GM21447 (cell line): ENCODE measurements at regions not wholly inside any gene's neighbourhood (a gene's known extent, or its start where the extent isn't known, plus 50 kb on each side); places are given as distances from the start of the nearest gene placed in this dataset.

Source experiments
- ATAC-seq: cut with Tn5 transposase; IDR thresholded peaks from one replicate; pipeline ENCODE4 v1.9.1; 2021; ENCODE audit not compliant: unreplicated experiment

DNA sequence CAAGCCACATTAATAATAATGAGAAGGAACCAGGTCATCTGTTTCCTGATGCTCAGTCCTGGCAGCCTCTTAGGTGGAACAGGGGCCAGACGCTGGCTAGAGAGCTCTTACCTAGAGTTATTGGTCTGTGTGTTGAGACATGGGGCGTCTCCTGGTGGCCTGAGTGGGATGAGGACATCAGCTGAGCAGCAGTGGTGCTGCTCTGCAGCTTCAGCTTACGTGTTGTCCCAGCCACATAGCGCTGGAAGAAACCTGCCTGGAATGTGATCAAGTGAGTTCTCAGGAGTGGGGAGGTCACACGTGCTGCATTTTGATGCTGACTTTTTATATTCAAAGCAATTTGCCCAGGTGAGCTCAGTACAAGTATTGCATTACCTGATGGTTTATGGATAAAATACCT is 355.4 kb downstream of the CDH26 start:
- no peak for ATAC-seq

DNA sequence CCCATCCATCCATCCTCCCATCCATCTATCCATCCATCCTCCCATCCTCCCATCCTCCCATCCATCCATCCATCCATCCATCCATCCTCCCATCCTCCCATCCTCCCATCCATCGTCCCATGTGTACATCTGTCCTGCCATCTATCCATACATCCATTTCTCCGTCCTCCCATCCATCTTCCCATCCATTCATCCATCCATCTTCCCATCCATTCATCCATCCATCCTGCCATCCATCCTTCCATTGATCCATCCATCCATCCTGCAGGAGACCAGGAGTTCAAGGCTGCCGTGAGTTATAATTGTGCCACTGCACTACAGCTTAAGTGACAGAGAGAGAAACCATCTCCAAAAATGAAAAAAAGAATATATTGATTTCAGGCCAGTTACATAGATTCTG is 356.5 kb downstream of the CDH26 start:
- ATAC-seq = no peak

DNA sequence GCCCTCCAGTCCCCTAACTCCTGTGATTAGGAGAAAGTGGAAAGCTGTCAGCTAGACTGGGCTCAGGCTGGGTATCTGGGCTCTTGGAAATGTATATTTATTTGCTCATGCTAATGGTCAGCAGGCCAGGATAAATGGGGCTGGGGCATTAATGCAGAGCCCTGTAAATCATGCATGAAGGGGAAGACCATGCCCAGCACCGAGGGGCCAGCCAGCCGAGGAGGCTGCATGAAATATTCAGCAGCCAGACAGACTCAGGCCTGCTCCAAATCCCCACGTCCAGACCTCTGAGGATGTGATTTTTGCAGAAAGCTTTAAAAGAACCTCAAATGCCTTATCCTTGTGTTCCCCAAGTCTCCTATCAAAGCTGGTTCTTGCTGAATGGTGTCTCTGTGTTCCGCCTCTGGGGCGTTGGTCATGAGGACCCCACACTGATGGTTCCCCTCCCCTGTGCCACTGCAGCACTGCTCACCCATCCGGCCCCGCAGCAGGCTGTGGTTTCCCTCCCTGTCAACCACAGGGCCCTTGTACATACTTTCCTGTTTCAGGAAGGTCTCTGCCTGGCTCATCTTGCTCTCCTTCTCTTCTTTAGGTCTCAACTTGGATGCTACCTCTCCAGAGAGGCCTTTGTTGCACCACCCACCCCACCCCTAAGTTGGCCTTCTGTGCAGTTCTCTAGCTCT is 358.4 kb downstream of the CDH26 start:
- ATAC-seq = no peak

- no peak for ATAC-seq
Observed at GRCh38 chr20:60317401-60317800, 359.2 kb downstream of the CDH26 start.

DNA sequence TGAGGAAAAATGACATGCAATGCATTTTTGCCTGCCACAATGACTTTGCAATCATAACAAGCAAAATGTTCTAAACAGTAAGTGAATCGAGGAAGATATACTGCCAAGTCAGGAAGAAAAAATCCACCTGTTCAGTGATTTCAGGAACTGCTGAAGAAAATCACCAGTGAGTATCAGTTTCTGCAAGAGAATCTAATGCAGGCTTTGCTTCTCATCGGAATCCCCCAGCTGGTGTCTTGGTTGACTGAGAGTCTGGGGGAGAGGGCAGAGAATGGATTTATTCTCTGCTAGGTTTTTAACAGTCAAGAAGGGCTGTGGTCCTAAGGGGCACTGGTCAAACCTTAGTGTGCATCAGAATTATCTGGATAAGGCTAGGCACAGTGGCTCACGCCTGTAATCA is 363.4 kb downstream of the CDH26 start:
- ATAC-seq = no peak

DNA sequence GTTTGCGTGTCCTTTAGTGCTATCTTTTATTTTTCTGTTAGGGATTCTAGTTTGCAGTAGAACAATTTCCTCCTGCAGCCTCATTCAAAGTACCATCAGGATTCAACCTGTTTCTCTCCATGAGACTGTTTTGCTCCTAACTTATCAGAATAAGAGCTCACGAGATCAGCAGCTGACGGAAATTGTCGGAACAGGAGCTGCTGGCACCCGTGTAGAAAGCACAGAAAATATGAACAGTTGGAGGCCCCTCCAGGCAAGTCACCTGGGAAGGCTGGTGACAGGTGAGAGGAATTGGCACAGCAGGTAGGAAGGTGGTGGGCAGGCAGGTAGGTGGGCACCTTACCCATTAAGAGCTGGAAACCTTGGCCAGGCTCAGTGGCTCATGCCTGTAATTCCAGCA is 368.6 kb downstream of the CDH26 start:
- no peak for ATAC-seq

DNA sequence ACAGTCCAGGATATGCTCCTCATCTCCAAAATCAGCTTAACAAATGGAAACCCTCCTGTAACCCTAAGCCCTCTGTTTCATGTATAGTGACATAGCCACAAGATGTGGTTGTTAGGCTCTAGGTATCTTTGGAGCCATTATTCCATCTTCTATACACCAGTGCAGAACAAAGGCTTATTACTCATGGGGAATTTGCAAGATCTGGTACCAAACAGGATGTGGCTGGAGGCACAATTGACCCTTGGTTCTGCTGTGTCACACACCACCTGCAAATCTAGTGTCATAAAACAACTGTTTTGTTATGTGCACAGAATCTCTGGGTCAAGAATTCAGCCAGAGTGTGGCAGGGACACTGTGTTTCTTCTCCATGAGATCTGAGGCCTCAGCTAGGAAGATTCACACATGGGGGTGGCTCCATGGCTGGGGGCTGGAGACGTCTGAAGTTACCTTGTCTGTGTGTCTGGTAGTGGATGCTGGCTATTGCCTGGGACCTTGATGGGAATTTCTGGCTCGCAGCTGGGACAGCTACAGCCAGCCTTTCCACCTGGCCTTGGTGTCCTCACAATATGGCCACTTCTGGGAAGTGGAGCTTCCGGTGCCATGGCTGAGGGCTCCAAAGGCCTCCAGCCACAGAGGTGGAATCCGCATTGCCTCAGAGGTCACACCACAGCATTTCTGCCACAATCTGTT is 369.9 kb downstream of the CDH26 start:
- no peak for ATAC-seq

DNA sequence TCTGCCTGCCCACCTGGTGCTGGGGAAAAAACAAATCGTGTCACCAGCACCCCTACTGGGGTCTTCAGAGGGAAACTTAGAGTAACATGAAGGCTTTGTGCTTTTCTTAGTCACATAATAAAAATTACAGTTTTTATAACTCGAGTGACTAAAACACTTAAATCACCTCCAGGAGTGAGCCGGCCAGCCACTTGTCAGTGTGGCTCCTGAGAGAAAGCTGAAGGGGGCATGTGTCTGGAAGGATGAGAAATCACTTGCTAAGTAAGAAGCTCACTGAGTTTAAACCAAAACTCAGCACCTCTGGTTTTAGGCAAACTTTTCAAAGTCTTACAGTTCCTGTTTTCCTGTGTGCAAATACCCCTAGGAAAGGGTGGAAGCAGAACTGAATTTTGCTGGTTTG is 372.2 kb downstream of the CDH26 start:
- no peak for ATAC-seq

- ATAC-seq = no peak
Observed at GRCh38 chr20:60331688-60332300, 373.6 kb downstream of the CDH26 start.

GRCh38 chr20:60332523-60332922 is 374.3 kb downstream of the CDH26 start:
- no peak for ATAC-seq

- no peak for ATAC-seq
Observed at GRCh38 chr20:60334911-60335310, 376.7 kb downstream of the CDH26 start.

- ATAC-seq = no peak
Observed at GRCh38 chr20:60338556-60338955, 380.3 kb downstream of the CDH26 start.

GRCh38 chr20:60339738-60340137 is 381.5 kb downstream of the CDH26 start:
- ATAC-seq = no peak

DNA sequence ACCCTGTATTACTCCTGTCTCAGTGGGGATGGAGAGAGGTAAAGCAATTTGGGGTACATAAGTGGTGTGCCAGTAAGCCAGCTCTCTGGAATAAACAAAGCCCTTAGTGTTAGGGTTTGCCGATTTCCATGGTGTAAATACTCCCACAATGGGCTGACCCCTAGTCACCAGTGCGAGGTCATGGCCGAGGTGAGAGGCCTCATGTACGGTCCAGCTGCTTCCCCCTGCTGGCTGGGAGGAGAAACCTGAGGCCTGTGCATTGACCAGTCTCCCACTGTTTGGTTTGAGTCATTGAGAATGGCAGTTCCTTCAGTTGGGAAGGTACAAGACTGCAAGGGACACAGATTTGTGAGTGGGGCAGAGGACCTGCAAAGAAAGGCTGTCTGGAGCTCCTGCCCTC is 382.0 kb downstream of the CDH26 start:
- no peak for ATAC-seq

- no peak for ATAC-seq
Observed at GRCh38 chr20:60341062-60341461, 382.8 kb downstream of the CDH26 start.

DNA sequence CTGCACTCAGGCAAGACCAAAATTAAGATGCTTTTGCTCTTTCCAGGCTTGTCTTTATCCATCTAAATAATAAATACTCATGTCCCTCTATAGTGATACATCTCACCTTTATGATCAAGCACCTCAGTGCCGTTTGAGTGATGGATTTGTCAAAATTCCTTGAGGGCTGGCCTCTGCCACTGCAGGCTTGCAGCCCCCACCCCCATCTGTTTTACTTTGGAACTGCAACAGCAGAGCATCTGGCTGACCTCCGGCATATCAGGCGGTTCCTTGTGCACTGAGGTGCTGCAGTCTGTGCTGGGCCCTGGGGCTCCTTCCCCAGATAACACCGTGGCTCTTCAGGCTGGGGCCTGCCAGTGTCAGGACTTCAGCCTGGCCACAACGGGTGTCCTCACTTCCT is 386.9 kb downstream of the CDH26 start:
- ATAC-seq = no peak

DNA sequence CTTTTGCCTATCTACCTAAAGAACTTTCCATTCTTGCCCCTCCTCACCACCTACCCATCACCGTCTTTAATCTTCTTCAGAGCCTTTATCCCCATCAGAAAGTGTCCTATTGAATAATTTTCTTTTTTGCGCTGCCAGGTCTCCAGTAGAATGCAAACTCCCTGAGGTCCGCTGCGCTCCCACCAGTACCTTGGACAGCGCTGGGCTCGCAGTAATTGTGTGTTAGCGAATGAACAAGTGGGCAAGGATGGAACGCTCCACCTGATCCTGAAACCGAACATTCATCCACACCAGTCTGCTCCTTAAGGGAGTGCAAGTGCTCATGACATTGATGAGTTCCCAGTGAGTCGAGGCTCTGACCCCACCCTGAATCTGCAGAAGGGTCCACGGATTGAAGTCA is 391.2 kb downstream of the CDH26 start:
- no peak for ATAC-seq

DNA sequence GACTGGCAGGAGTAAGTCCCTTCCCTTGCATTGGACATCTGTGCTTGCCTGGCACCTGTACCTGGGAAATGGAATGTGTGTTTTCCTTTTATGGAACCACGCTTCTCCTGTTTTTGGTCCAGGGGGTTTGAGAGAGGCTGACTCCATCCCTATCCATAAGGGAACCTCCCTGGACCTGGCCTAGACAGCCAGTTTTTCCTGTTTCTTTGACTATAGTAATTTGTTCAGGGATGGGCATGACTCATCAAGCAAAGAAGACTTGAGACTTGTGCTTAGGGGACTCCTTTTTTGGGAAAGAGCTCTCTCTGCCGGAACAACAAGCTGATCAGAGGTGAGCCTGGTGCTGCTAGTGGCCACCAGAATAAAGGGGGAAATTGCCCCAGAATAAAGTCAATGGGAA is 393.8 kb downstream of the CDH26 start:
- ATAC-seq = no peak

- no peak for ATAC-seq
Observed at GRCh38 chr20:60352596-60352995, 394.4 kb downstream of the CDH26 start.

- no peak for ATAC-seq
Observed at GRCh38 chr20:60354024-60354580, 395.9 kb downstream of the CDH26 start.

- ATAC-seq = no peak
Observed at GRCh38 chr20:60358101-60358500, 399.9 kb downstream of the CDH26 start.

DNA sequence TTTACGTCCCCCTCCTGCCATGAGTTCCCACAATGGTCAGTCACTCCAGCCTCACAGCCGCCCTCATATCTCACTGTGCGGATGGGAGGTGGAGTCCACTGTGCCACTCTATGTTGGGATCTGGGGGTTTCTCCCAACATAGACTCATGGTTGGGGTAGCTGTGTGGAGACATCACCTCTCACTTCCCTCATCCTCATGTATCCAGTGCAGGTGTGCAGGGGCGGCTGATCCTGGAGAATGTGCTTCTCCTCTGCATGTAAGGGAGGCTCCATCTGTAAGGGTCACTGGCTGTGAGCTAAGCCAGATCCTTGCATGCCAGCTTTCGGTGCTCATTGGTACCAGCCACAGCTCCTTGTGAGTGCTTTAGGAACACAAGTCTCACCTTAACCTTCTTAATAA is 400.8 kb downstream of the CDH26 start:
- ATAC-seq = no peak
